ENCODE measurements at regions not wholly inside any gene's neighbourhood (a gene's known extent, or its start where the extent isn't known, plus 50 kb on each side); places are given as distances from the start of the nearest gene placed in this dataset.

DNA sequence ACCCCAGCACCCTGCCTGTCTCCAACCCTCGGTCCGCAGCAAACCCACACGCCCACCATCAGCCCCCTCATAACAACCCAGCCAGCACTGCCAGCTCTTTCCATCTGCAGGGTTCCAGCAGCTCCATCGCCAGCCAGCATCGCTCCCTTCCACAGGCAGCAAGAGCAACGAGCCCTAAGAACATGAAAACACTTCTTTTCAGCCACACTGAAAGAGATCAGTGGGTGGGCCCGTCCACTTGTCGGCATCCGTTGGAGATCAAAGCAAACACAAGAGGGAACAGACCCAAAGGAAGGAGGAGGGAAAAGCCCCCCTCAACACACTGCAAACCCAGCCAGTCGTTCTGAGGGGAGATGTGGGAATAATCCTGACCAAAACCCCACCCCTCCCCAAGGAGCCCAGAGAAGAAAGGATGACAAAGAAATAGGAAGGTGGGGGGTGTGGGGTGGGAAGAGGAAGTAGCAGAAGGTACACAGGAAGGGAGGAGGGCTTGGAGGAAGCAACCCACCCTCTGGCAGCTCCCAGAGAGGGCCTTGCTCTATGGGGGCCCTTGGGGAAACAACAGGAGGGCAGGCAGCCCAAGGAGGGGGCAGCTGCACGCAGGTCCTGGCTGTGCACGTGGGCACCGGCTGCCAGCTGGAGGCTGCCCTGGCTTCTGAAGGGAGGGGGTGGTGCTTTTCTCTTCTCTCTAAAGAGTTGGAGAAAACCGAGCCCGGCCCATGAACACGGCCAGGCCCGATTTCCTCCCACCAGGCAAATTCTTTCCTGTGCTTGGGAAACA lies 473.6 kb upstream of the PROK2 start:
- no peak for ATAC-seq
- H3K36me3 Mint-ChIP-seq: no peaks in the 10 kb centered on the region
- no peak overlapping the region for H3K27ac Mint-ChIP-seq
- H3K4me3 Mint-ChIP-seq: no peak overlapping the region
- peaks cover 28% of the 10 kb centered on the region for H3K4me1 Mint-ChIP-seq
- no peaks in the 10 kb centered on the region for H3K9me3 Mint-ChIP-seq
- DNase-seq (ENCODE audit: low spot score in 2 of 2): no peak

GRCh38 chr3:72257738-72258137 lies 472.8 kb upstream of the PROK2 start:
- no peaks in the 10 kb centered on the region for H3K36me3 Mint-ChIP-seq
- ATAC-seq: no peak
- H3K9me3 Mint-ChIP-seq: no peaks in the 10 kb centered on the region

GRCh38 chr3:72257203-72257602 lies 472.3 kb upstream of the PROK2 start:
- Mint-ChIP-seq H3K4me1 (peaks cover 28% of the 10 kb centered on the region), H3K4me3 (no peak overlapping the region), H3K9me3 (no peaks in the 10 kb centered on the region), H3K27ac (no peak overlapping the region), H3K36me3 (no peaks in the 10 kb centered on the region)
- ATAC-seq (no peak), DNase-seq (ENCODE audit: low spot score in 2 of 2) (no peak)

More at GRCh38 chr3:72257738-72258137, 472.8 kb upstream of the PROK2 start:
- peaks cover 28% of the 10 kb centered on the region for H3K4me1 Mint-ChIP-seq
- H3K4me3 Mint-ChIP-seq: no peak overlapping the region
- H3K27ac Mint-ChIP-seq: no peak overlapping the region
- DNase-seq (ENCODE audit: low spot score in 2 of 2): no peak

DNA sequence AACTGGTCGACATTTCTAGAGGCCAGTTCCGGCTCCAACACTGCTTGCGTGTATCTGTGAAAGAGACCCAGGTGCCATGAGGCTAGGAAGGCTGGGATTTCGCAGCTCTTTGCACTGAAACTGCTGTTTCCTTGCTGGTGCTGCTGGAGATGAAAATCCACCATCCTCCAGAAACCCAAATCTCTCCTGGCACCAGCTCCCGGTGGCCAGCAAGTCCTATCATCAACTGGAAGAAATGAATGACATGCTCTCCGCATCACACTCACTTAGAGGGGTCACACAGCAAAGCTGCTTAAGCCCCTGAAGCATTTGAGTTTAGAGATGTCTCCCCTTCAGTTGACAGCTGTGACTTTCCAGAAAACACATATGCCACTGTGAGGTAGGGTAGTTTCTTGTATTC lies 471.8 kb upstream of the PROK2 start:
- no peaks in the 10 kb centered on the region for H3K9me3 Mint-ChIP-seq
- no peak for ATAC-seq
- no peak overlapping the region for H3K27ac Mint-ChIP-seq
- H3K4me3 Mint-ChIP-seq: no peak overlapping the region
- no peak for DNase-seq (ENCODE audit: low spot score in 2 of 2)
- H3K4me1 Mint-ChIP-seq: peaks cover 28% of the 10 kb centered on the region
- no peaks in the 10 kb centered on the region for H3K36me3 Mint-ChIP-seq

GRCh38 chr3:72255791-72256559 lies 471.0 kb upstream of the PROK2 start:
- ATAC-seq (peak; percentile 5), DNase-seq (ENCODE audit: low spot score in 2 of 2) (no peak)
- Mint-ChIP-seq H3K27ac (no peak overlapping the region), H3K36me3 (no peaks in the 10 kb centered on the region), H3K4me1 (peaks cover 28% of the 10 kb centered on the region), H3K4me3 (no peak overlapping the region), H3K9me3 (no peaks in the 10 kb centered on the region)

DNA sequence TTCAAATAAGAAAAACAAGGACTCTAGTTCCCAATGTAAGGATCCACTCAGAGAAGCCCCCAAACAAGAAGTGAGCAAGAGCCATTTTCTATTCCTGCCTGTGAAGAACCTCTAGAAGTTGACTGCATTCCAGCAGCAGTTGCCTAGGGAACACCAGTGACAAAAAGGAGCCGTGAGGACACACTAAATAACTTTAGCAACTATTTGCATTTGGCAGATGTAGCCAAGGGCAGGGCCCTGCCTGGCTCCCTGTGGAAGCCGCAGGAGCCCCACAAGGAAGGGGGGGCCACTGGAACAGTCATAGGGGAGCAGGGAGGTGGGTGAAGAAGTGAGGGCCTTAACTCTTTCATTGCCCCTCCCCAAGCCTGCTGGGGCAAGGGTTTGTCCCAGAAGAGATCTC lies 470.2 kb upstream of the PROK2 start:
- no peaks in the 10 kb centered on the region for H3K36me3 Mint-ChIP-seq
- H3K9me3 Mint-ChIP-seq: no peaks in the 10 kb centered on the region
- H3K4me1 Mint-ChIP-seq: peaks cover 21% of the 10 kb centered on the region
- no peak overlapping the region for H3K27ac Mint-ChIP-seq
- no peak overlapping the region for H3K4me3 Mint-ChIP-seq
- ATAC-seq (no peak), DNase-seq (ENCODE audit: low spot score in 2 of 2) (no peak)

DNA sequence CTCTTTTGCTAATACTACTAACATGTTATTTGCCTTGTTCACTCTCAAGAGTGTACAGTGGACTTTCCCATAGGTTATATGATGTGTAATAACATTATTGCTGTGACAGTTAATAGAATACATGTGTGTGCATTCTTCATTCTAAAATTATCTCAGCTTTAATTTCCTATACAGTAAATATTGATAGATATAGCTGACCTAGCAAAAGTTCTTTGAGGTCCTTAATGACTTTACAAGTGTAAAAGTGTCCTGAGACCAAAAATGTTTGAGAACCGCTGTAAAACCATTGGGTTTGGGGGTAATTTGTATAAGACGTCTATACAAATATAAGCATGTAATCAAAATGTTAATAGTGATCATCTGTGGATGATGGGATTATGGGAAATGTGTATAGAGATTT lies 469.5 kb upstream of the PROK2 start:
- no peak overlapping the region for H3K4me3 Mint-ChIP-seq
- peaks cover 14% of the 10 kb centered on the region for H3K4me1 Mint-ChIP-seq
- H3K27ac Mint-ChIP-seq: no peak overlapping the region
- DNase-seq (ENCODE audit: low spot score in 2 of 2) (no peak), ATAC-seq (no peak)
- H3K9me3 Mint-ChIP-seq: no peaks in the 10 kb centered on the region
- no peaks in the 10 kb centered on the region for H3K36me3 Mint-ChIP-seq

- no peak overlapping the region for H3K27ac Mint-ChIP-seq
- H3K4me1 Mint-ChIP-seq: peaks cover 5% of the 10 kb centered on the region
- ATAC-seq (no peak), DNase-seq (ENCODE audit: low spot score in 2 of 2) (no peak)
- H3K36me3 Mint-ChIP-seq: no peaks in the 10 kb centered on the region
- no peaks in the 10 kb centered on the region for H3K9me3 Mint-ChIP-seq
- H3K4me3 Mint-ChIP-seq: no peak overlapping the region
Measured at GRCh38 chr3:72250725-72251124, 465.8 kb upstream of the PROK2 start.

DNA sequence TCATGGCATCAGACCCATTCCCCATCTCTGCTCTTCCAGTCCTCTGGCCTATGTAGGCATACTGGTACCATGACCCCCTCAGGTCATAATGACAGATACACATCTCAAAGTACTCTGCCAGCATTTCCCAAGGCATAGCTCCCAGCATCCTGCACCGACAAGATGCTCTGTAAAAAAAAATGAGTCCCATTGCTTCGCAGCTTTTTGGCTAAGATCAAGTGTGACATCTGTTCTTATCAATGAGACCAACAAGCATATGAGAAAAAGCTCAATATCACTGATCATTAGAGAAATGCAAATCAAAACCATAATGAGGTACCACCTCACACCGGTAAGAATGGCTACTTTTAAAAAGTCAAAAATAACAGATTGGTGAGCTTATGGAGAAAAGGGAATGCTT lies 463.9 kb upstream of the PROK2 start:
- Mint-ChIP-seq H3K4me3 (no peak overlapping the region), H3K4me1 (peaks cover 5% of the 10 kb centered on the region), H3K36me3 (no peaks in the 10 kb centered on the region), H3K9me3 (no peaks in the 10 kb centered on the region), H3K27ac (no peak overlapping the region)
- DNase-seq (ENCODE audit: low spot score in 2 of 2): no peak
- ATAC-seq: no peak

DNA sequence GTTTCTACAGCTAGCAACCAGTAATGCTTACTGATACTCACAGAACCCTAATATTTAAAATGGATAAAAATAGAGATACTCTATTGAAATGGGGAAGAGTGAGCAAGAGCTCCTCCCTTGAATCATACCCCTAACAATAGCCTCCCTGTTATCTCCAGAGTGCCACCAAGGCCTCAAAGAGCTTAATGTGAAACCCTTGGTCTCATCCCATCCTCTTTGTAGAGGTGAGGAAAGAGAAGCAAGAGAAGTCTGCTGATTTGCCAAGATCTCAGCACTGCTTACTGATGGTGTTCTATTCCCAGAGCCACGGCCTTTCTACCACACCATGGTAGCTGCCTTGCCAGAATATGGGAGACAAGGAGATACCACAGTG lies 463.4 kb upstream of the PROK2 start:
- ATAC-seq (no peak), DNase-seq (ENCODE audit: low spot score in 2 of 2) (no peak)
- H3K36me3 Mint-ChIP-seq: no peaks in the 10 kb centered on the region
- H3K4me1 Mint-ChIP-seq: peaks cover 5% of the 10 kb centered on the region
- H3K9me3 Mint-ChIP-seq: no peaks in the 10 kb centered on the region
- H3K27ac Mint-ChIP-seq: no peak overlapping the region
- no peak overlapping the region for H3K4me3 Mint-ChIP-seq

GRCh38 chr3:72247645-72248388 lies 462.9 kb upstream of the PROK2 start:
- H3K27ac Mint-ChIP-seq: no peak overlapping the region
- no peaks in the 10 kb centered on the region for H3K36me3 Mint-ChIP-seq
- H3K4me1 Mint-ChIP-seq: peaks cover 5% of the 10 kb centered on the region
- H3K9me3 Mint-ChIP-seq: no peaks in the 10 kb centered on the region
- H3K4me3 Mint-ChIP-seq: no peak overlapping the region
- DNase-seq (ENCODE audit: low spot score in 2 of 2) (no peak), ATAC-seq (no peak)

DNA sequence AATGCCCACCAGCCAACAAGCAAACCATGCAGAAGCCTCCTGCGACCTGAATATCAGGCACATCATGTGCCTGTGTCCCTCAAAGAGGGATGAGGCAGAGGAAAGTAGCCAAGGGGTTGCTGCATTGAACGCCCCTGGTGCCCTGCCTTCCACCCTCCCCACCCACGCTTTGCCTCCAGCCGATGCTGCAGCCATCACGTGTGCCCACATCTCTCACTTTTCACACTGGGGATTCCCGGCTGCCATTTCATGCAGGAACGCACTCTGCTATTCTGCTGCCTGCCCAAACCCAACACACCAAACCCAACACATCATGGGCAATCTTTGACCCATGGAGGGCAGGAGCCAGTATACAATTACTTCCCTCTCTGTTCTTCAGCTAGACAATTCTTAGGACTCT lies 462.2 kb upstream of the PROK2 start:
- Mint-ChIP-seq H3K9me3 (no peaks in the 10 kb centered on the region), H3K27ac (no peak overlapping the region), H3K4me3 (no peak overlapping the region), H3K4me1 (peaks cover 5% of the 10 kb centered on the region), H3K36me3 (no peaks in the 10 kb centered on the region)
- no peak for ATAC-seq
- DNase-seq (ENCODE audit: low spot score in 2 of 2): no peak

- no peak overlapping the region for H3K27ac Mint-ChIP-seq
- peaks cover 5% of the 10 kb centered on the region for H3K4me1 Mint-ChIP-seq
- H3K36me3 Mint-ChIP-seq: no peaks in the 10 kb centered on the region
- no peak for DNase-seq (ENCODE audit: low spot score in 2 of 2)
- no peak overlapping the region for H3K4me3 Mint-ChIP-seq
- no peaks in the 10 kb centered on the region for H3K9me3 Mint-ChIP-seq
- no peak for ATAC-seq
Measured at GRCh38 chr3:72246685-72247084, 461.7 kb upstream of the PROK2 start.

GRCh38 chr3:72245183-72245811 lies 460.3 kb upstream of the PROK2 start:
- H3K36me3 Mint-ChIP-seq: no peaks in the 10 kb centered on the region
- ATAC-seq (no peak), DNase-seq (ENCODE audit: low spot score in 2 of 2) (no peak)
- peaks cover 5% of the 10 kb centered on the region for H3K4me1 Mint-ChIP-seq
- H3K9me3 Mint-ChIP-seq: no peaks in the 10 kb centered on the region
- peak overlapping the region; percentile 38 for H3K27ac Mint-ChIP-seq
- H3K4me3 Mint-ChIP-seq: no peak overlapping the region

GRCh38 chr3:72244396-72244795 lies 459.4 kb upstream of the PROK2 start:
- no peaks in the 10 kb centered on the region for H3K9me3 Mint-ChIP-seq
- ATAC-seq (no peak), DNase-seq (ENCODE audit: low spot score in 2 of 2) (no peak)
- no peak overlapping the region for H3K4me3 Mint-ChIP-seq
- H3K4me1 Mint-ChIP-seq: peaks cover 5% of the 10 kb centered on the region
- H3K36me3 Mint-ChIP-seq: no peaks in the 10 kb centered on the region
- H3K27ac Mint-ChIP-seq: peak overlapping the region; percentile 38
